Activated CD4-positive, alpha-beta T cell treated with anti-CD3 and anti-CD28 coated beads, Interleukin-2, amount 50 U/mL, for 16 hours (primary cell): ENCODE measurements at regions not wholly inside any gene's neighbourhood (a gene's known extent, or its start where the extent isn't known, plus 50 kb on each side); places are given as distances from the start of the nearest gene placed in this dataset.
"Not testable (repeated sequence)": the region's sequence is repeated elsewhere in the genome, so short reads cannot be mapped to it uniquely, and the experiment has no call there.

Experiments used
- DNase-seq: peaks from one replicate; pipeline ENCODE4 v3.0.0-alpha.2; 2020

DNA sequence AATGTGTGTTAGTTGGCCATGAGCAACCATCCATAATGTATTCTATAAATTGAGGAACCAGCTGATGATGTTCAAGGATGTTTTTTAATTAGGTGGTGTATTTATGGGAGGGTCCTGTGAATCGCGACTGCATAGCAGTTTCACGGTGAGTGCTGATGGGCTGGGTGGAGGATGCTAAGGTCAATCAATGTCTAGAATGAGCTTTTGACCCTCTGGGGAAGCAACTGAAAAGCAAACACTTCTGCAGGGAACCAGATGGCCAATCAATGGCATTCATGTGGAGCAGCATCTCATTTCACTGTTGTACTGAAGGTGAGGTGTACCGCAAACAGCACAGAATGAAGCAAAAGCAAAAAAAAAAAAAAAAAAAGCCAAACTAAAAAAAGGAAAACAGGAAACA, 676.1 kb upstream of the TMEM132C start:
- DNase-seq, result no peak

GRCh38 chr12:127592245-127592644, 674.7 kb upstream of the TMEM132C start:
- DNase-seq, result no peak

DNA sequence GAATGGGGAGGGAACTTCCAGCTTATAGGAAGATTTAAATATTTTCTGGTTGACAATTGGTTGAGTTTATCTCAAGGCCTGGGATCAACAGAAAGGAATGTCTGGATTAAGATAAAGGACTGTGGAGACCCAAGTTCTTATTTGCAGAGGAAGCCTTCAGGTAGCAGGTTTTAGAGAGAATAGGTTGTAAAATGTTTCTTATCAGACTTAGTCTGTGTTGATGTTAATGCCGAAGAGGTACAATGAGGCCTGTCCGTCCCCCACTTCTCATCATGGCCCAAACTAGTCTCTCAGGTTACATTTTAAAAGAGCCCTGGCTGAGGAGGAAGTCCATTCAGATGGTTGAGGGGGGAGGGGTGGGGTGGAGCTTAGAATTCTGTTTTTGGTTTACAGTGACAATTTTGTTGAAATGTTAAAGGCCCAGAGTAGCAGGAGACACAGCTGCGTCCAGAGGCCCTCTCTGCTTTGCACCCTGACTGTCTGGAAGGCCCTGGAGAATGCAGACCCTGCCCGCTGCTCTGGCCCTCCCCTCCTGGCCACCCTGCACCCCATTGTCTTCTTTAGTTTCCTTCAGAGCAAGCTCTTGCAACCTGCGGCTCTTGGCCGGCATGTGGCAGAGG, 672.5 kb upstream of the TMEM132C start:
- DNase-seq, result no peak

GRCh38 chr12:127595506-127595905, 671.5 kb upstream of the TMEM132C start:
- DNase-seq, result no peak

GRCh38 chr12:127596891-127597290, 670.1 kb upstream of the TMEM132C start:
- DNase-seq, result no peak

DNA sequence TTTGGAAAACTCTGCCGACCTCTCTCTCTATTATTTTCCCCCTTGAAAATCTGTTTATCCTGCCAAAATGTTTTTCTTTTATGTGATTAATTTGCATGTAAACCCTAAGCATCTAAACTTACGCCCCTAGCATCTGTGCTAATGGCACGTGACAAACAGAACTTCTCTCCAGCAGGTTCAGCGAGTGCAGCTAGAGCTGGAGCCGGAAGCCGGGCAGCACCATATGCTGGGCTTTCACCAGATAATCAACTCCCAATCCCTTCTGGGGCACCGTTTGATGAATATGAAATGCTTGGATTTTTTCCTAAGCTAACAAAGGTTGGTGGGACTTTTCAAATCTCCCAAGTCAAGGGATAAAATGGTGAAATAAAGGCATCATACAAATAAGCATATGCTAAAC, 667.5 kb upstream of the TMEM132C start:
- no peak for DNase-seq

DNA sequence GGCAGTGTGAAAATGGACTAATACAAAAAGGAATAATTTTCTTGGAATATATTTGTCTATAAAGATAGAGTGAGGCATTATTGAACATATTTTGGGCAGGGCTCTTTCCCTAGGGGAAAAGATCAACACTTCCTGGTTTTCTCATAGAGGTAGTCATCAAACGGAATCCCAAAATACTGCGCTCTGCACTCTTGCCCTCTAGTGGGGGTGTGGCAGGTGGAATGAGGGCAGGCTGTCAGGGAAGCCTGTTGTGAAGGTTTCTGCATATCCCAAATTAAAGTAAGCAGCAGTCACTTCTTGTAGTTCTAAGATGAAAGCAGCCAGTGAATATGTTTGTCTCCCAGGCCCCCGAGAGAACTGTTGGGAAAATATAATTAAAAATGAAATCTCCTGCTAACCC, 666.8 kb upstream of the TMEM132C start:
- no peak for DNase-seq

GRCh38 chr12:127606476-127607015, 660.4 kb upstream of the TMEM132C start:
- DNase-seq, result no peak

GRCh38 chr12:127607146-127607725, 659.7 kb upstream of the TMEM132C start:
- DNase-seq, result no peak

GRCh38 chr12:127608359-127608758, 658.6 kb upstream of the TMEM132C start:
- not testable (repeated sequence) for DNase-seq

GRCh38 chr12:127613056-127613455, 653.9 kb upstream of the TMEM132C start:
- no peak for DNase-seq

- DNase-seq, result no peak
Observed at GRCh38 chr12:127619869-127620734, 646.9 kb upstream of the TMEM132C start.

DNA sequence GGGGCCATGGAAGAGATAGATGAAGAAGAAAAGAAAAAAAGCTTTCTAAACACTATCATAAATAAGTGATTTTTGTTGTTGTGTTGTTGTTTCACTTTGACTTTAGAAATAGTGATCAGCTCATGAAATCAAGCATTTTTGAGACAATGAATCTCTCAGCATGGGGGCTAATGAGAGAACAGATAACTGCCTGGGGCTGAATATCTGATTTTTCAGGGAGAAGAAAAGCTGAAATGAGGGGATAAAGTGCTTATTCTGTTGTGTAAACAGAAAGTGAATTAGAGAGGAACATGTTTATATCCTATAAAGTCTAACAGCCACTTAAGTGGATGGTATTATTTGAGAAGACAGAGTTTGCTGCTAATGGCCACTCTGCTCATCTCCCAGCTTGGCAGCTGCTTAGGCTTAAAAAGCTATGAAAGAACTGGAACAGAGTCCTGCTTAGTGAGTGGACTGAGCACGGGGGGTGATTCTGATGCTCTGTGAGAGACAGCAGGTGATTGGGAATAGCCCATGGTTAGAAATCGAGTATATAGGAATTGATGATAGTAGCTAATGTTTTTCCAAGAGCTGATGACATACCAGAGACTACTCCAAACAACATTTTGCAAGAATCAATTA, 646.1 kb upstream of the TMEM132C start:
- no peak for DNase-seq

- no peak for DNase-seq
Observed at GRCh38 chr12:127621366-127621765, 645.6 kb upstream of the TMEM132C start.

DNA sequence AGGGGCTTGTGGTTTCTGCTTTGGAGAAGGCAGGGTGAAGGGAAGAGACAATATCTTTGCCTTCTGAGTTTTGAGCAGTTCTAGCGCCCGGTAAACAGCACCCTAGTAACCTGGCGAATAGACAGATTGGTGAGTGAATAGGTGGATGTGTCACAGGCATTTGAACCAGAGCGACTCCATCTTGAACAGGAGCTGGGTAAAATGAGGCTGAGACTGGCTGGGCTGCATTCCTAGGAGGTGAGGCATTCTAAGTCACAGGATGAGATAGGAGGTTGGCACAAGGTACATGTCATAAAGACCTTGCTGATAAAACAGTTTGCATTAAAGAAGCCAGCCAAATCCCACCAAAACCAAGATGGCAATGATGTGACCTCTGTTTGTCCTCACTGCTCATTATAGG, 643.6 kb upstream of the TMEM132C start:
- DNase-seq, result no peak

DNA sequence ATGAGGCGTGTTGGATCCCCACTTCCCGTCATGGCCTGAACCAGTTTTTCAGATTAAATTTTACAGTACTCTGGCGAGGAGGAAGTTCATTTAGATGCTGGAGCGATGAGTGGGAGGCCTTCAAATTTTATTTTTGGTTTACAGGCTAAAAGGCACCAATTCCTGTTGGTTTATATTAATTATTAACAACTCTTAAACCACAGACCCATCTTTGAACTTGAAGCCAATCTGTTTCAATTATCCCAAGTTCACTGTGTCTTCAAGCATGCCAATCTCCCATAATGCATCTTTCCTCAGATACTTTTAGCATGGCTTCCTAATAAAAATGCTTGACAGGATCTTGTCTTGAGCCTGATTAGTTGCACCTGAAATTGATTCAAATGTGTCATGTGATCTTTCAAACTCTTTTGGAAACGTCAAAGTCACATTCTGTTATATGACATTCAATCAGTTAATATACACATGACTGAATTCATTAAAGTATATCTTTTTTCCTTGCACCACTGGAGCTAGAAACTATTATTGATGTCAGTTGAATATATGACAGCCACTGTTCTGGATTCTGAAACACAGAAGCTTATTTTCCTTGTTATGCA, 641.7 kb upstream of the TMEM132C start:
- DNase-seq, result no peak

DNA sequence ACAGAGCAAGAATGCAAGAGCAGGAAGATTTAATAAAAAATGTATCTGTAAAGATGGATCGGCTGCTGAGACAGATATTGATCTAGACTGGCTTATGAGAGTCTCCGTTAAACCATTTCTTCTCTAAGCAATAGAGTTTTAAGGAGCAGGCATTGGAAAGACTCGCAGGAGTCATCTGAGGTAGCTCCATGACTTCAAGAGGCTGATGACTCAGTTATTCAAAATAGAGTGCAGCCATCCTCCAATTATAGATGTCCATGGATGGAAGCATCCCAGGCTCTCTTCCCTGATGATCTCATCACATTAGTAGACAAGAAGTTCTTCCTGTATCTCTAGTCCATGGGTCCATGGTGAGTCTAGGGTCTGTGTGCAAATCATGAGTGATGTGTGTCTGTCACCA, 638.3 kb upstream of the TMEM132C start:
- DNase-seq, result no peak

DNA sequence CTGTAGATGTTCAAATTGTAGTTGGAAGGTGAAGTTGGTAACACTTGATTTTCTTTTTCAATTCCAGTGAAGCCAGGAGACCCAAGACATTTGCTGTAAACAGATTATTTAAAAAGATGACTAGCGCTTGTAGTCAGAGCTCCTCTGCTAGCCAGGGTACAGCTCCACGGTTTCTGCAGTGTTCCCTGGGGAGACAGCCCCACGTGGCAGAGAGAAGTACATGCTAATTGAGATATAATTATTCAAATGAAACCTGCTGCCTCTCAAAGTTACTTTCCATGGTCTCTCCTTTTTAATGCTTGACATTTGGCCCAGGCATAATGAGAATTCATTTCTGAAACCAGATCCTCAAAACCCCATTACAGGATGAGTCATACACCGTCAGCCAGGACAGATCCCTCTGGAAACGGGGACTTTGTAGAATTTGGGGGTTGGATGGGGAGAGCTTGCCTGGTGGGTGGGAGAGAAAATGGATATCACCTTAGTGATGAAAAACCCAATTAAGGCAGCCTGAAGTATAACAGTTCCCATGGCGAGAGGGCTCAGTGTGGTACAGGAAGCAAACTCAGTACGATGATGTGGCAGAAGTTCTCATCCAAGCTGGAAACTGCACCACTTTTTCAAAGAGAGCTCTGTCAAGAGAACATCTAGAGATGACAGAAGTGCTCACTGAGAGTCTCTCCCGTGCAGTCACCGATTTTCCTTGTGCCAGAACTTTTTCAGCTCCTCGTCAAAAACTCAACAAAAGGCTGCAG, 637.7 kb upstream of the TMEM132C start:
- DNase-seq, result no peak

GRCh38 chr12:127632461-127632860, 634.5 kb upstream of the TMEM132C start:
- no peak for DNase-seq

- DNase-seq, result no peak
Observed at GRCh38 chr12:127635838-127636237, 631.1 kb upstream of the TMEM132C start.

- DNase-seq, result no peak
Observed at GRCh38 chr12:127636882-127637281, 630.1 kb upstream of the TMEM132C start.

- DNase-seq, result no peak
Observed at GRCh38 chr12:127640181-127640886, 626.6 kb upstream of the TMEM132C start.
